ENCODE measurements at regions not wholly inside any gene's neighbourhood (a gene's known extent, or its start where the extent isn't known, plus 50 kb on each side); places are given as distances from the start of the nearest gene placed in this dataset.

- no peak for TF ChIP-seq CTCF (IDR thresholded peaks at IDR 0.05)
- TF ChIP-seq POLR2A (IDR thresholded peaks at IDR 0.05), result no peak
Observed at GRCh38 chr1:65049941-65050713, 83.8 kb upstream of the JAK1 start.

Data from heart left ventricle (tissue), 13 donors.